SW 1271 (cell line): ENCODE measurements at regions not wholly inside any gene's neighbourhood (a gene's known extent, or its start where the extent isn't known, plus 50 kb on each side); places are given as distances from the start of the nearest gene placed in this dataset.
"Not testable (repeated sequence)": the region's sequence is repeated elsewhere in the genome, so short reads cannot be mapped to it uniquely, and the experiment has no call there.

Experiments used
- DNase-seq, 2 experiments: peaks; one replicate each; lab custom pipeline; 2025; lab: John Stamatoyannopoulos, UW

DNA sequence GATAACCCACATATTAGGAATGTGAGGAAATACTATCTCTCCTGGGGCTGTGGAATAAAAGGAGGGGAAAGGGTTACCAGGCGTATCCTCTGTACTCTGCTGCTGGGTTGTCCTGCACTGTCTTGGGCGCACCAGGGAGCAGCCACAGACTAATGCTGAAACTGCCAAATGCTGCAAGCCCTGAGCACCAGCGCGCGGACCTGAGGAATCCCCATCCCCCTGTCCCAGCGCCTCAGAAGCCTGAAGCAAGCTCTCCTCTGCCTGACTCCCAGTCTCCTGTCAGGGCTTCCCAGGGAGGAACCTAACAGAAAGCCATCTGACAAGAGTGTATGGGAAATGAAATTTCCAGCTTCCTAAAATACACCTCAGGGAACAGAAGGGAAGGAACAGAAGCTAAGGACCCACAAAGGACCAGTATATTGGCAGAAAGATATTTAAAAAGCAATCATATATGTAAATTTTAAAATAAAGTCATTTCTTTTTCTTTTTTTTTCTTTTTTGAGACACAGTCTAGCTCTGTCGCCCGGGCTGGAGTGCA is 158.3 kb upstream of the C2CD4B start:
- DNase-seq: no peak

DNA sequence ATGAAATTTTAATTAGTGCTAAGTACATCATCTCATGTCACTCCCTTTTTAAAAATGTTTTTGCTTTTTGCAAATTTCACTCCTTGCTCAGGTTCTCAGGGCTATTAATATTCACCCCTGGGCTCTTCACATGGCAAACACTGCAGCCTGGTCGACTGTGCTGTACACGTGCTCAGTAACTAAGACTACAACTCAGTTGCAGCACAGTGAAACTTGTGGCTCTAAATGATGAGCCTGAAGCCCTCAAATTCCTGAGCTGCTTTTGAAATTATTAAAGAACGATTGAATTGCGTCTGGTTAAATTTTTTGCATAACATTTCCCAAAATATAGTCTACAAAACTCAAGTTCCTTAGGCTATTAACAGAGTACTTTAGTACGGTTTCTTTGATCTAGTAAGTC is 159.3 kb upstream of the C2CD4B start:
- no peak for DNase-seq

DNA sequence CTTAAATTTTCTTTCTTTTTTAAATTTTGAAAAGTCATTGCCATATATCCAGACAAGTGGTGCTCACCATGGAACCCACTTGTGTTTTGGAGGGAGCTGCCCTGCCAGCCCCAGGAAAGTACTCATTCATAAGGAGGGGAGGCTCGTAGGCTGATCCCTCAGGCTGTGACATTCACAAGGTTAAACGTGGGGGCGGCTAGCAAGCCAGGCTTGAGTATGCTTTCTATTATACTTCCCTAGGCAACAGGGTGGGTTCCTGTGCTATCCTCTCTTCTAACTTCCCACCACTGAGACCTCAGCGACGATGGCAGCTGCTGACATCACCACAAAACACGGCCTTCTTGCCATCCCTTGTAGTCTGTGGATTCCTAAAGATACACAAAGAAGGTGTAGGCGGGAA is 160.5 kb upstream of the C2CD4B start:
- DNase-seq: no peak

DNA sequence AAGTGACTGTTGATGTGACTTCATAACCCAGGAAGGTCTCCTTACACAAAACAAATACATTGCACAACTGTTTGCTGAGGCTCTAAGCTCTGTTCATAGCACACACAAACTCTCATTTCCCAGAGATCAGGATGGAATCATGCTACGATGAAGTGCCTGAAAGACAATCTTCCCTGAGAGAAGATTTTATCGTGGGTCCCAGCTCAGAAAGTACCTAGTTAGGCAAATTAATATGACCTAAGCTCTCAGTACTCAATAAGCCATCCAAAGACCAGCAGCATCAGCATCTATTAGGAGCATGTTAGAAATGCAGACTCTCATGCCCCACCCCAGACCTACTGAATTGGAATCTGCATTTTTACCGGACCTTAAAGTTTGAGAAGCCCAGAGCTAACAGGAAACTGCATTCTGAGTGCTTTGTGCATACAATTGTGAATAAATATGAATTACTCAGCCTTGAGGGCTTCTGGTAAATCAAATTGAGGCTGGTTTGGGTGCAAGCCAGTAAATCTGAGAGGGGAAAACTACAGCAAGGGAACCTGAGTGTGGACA is 161.5 kb upstream of the C2CD4B start:
- DNase-seq: no peak

DNA sequence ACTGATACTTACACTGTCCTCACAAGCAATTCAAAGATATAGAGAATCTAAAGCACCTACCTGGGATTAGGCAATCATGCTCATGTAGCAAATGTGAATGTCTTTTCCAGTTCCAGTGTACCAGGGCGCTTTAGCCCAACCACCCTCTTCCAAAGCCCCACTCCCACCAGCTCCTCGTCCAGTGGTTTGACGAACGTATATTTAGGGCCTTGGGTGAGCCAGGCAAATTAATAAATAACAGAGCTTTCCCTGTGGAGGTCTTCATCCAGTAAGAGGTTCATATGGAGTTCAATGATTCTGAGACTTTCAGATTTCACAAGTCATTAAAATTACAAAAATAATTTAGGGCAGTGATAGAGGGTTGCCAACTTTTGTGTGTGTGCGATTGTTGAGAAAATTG is 162.3 kb upstream of the C2CD4B start:
- no peak for DNase-seq

DNA sequence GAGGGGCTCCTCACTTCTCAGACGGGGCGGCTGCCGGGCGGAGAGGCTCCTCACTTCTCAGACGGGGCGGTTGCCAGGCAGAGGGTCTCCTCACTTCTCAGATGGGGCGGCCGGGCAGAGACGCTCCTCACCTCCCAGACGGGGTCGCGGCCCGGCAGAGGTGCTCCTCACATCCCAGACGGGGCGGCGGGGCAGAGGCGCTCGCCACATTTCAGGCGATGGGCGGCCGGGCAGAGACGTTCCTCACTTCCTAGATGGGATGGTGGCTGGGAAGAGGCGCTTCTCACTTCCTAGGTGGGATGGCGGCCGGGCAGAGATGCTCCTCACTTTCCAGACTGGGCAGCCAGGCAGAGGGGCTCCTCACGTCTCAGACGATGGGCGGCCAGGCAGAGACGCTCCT is 167.4 kb upstream of the C2CD4B start:
- DNase-seq: not testable (repeated sequence)

DNA sequence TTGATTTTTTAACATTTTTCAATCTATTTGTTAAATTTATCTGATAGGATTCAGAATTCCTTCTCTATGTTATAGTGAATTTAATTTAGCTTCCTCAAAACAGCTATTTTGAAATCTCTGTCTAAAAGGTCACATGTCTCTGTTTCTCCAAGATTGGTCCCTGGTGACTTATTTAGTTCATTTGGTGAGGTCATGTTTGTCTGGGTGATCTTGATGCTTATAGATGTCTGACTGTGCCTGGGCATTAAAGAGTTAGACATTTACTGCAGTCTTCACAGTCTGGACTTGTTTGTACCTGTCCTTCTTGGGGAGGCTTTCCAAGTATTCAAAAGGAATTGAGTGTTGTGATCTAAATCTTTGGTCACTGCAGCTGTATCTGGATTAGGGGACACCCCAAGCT is 169.5 kb upstream of the C2CD4B start:
- DNase-seq: no peak

DNA sequence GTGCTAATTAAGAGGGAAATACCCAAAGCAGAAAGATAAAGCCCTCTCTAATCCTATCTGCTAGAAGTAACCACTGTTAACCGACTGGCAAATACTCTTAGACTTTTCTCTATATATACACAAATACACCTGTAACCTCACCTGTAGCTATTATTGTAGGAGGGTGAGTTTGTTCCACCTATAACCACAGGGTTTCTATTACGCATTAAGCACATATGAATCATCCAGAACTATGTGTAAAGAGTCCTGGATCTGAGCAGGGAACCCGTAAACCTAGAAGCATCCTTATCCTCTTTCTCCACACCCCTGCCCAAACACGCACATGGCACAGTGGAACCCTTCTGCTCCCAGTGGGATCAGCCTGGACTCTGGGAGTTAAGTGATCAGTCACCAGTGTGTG is 172.8 kb upstream of the C2CD4B start:
- no peak for DNase-seq

DNA sequence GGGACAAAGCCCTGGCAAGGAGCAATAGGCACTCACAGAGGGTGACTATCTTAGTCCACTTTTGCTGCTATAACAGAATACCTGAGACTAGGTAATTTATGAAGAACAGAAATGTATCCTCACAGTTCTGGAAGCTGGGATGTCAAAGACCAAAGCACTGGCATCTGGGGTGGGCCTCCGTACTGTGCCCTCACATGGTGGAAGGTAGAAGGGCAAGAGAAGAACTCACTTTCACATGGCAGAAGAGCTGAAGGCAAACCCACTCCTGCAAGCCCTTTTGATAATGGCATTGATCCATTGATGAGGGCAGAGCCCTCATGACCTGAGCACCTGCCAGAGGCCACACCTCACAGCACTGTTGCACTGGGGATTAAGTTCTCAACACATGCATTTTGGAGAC is 173.4 kb upstream of the C2CD4B start:
- no peak for DNase-seq

DNA sequence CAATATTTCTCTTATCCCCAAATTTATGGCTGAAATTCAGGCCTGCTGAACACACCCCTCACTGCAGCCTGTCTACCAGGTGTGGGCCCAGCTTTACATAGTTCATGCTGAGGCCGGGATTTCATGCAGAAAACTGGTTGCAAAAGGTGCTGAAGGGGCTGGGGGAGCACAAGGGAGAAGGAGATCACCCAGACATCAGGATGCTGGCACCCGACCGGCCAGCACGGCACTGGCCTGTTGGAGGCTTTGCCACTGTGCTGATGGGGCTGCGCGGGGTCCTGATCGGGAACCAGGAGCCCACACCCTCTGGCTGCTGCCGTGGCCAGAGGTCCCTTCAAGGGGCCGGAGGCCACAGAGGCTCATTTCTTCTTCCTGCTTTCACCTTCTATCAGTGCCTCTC is 177.9 kb upstream of the C2CD4B start:
- no peak for DNase-seq

DNA sequence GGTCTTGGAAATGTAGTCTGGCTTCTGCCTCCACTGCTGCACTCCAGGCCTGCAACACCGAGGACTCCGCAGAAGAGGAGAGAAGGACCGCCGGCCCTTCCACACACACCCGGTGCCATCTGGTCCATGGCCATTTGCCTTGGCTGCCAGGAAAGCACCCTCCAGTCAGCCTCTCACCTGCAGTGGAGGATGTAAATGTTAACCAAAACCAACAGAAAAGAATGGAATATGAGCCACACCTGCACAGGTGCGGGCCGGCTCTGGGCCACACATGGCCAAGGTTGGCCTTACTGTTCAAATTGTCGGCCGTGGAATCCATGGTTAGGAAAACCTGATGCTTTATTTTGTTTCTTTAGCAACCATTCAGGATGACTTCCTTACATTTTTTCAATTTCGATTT is 178.3 kb upstream of the C2CD4B start:
- no peak for DNase-seq

DNA sequence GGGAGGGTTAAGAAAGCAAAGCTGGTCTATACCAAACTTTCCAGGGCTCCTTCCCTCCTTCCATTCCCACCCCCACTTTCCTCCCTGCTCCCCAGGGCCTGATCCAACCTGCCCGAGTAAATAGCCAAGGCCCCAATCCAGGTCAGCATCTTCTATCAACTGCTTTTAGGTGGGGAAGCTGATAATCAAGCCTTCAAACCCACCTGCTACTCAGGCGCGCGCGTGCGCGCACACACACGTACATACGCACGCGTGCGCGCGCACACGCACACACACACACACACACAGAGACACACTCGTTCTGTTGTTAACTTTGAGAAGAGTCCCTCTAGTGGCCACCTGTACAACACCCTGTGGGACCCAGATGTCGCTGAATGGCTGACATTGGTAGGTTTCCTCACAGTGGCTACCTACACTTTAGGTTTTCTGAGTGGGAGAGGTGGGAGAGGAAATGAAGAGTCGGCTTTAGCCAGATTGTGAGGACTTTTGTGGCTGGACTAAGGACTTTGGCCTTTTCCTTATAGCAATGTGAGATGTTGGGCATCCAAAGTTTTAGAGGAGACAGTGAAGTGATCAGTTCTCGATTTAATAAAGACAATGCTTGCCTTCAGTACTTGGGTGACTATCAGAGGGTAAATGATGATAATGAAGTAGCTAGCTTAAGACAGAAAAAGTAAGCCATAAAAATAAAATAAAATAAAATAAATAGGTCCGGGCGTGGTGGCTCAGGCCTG is 179.9 kb upstream of the C2CD4B start:
- DNase-seq: peak; percentile 34 to 56

DNA sequence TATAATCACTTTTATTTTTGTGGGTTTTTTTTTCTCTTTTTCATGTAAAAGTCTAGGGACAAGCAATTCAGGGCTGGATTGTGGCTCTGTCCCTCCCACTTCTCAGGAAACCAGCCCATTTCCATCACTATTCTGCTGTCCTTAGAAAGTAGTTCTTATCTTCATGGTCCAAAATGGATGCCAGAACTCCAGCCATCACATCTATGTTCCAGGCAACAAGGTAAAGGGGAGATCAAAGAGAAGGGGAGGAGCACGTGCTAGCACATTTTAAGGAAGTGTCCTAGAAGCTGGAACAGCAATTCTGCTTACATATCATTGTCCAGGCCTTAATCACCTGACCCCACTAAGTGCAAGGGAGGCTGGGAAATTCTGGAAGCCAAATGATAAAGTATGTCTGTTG is 181.1 kb upstream of the C2CD4B start:
- DNase-seq: no peak

DNA sequence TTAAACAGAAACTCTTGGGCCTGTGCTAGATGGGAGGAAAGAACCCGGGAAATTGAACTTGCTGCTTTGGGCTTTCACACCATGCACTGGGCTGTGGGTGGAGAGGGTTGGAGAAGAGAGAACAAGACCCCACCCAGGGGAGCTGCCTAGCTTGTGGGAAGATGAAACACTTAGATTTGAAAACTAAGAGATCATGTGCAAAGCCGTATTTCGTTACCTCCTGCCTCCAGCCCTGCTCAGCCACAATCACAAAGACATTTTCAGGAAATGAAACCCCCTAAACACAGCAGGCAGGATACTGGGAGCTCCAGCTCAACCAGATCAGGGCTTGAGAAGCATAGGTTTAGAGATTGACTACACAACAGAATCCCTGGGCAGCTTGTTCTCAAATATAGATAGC is 183.0 kb upstream of the C2CD4B start:
- no peak for DNase-seq

DNA sequence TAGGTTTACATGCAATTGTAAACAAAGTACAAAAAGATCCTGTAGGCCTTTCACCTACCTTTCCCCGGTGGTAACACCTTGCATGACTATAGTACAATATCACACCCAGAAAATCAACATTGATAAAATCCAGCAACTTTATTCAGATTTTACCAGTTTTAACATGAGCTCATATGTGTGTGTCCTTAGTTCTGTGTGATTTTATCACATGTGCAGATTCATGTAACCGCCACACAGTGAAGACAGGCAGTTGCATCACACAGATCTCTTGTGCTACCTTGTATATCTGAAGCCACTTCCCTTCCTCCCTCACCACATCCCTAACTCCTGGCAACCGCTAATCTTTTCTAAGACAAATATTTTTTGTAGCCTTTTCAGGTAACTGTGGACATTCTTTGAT is 183.5 kb upstream of the C2CD4B start:
- DNase-seq: no peak

DNA sequence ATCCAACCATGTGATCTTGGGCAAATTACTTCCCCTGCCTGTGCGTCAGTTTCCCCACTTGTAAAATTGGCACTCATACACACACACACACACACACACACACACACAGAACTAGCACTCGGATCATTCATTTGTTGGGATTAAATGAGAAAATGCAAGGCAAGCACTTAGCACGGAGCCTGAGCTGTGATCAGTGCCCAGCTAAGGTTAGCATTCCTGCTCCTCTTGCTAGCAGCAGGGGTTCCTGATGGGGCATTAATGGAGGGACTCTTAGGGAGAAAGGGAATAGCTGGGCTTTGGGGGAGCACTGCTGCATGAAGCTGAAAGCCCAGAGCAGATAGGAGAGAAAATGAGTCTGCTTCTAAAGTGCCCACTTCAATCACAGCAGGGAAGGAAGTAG is 187.7 kb upstream of the C2CD4B start:
- DNase-seq: no peak

DNA sequence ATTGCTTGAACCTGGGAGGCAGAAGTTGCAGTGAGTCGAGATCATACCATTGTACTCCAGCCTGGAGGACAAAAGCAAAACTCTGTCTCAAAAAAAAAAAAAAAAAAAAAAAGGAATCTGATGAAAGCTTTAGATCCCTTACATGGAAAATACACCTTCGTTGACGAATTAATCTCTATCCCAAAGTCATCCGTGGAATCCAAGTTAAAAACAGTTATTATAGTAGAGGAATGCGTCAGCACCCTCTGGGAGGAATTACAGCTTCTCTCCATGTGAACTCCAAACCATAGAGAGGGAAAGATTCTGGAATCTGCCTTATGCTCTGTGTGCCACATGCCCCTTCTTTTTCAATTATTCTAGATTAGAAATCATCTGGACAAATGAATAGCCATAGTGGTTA is 192.3 kb upstream of the C2CD4B start:
- DNase-seq: no peak

DNA sequence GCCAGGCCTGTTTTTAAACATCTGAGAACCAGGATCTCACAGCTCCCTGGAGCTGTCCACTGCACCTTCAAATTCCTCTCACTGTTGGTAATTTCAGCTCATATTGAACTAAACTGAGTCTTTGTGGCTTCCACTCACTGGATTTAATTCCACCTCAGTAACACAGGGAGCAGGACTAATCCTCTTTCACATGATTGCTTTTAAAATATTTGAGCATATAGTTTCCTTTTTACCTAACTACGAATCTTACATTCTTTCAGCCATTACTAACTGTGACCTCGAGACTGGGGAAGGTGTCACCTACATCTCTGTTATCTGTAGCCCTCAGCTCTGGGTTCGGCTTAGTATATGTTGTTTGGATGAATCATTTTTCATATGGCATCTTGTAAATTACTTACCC is 194.3 kb upstream of the C2CD4B start:
- DNase-seq: no peak

DNA sequence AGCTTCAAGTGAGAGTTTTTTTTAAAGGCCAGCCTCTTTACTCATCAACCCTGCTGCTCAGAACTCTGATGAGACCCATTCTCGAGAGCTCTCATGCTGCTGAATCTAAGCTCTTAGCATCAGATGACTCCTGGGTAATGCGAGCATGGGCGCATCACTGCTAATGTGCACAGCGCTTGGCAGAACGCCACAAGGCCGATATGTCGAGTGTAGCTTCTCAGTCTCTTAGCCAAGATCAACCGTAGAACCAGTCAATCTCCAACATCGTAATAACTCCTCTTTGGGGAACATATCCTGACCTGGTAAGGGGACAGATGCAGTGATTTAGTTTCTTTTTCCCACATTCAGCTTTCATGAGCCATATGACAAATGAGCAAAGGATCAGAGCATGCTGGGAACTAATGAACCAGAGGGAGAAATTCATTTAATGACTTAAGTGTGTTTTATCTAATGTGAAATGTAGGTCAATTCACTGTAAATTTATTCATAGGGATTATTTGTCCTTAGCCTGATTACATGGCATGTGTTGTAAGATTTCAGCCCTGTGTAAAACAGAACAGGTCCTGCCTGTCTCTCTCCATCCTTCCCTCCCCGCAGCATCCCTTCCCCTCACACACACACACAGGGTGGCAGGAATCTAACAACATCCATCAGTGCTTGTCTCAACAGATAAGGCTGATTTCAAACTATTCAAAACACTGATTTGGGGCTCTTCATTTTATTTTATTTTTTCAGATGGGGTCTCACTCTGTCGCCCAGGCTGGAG is 195.4 kb upstream of the C2CD4B start:
- no peak for DNase-seq

DNA sequence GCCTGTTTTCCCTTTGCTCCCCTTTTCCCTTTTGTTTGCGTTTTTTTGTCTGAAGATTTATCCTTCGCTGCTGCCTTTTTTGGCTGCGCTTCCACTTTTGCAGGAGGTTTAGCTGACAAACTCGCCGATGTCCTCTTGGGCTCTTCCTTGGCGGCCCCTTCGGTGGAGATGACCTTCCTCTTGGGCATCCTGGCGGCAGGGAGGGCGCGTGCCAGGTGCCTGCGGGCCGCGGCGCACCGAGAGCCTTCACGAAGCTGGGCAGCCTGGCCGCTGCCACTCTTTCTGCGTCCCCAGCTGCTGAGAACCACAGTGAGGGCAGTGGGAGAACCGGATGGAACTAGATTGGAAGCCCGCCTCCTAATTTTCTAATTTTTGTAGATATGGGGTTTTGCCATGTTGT is 197.1 kb upstream of the C2CD4B start:
- DNase-seq: no peak

DNA sequence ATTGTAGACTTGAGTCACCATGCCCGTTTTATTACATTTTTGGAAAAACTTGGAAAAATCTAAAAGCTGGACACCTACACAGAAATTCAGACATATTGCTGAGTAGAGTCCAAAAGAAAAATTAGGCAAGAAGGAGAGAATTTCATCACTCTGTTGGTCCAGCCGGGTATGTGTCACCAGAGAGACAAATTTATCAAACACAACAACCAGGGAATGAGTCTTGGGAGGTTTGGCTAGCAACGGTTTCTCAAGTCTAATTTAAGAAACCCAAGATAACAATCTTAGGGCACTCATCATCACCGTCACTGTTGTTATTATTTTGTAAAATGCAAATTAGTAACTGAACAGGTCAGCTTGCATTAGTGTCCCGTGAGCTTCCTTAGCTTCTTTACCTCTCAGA is 197.5 kb upstream of the C2CD4B start:
- no peak for DNase-seq

DNA sequence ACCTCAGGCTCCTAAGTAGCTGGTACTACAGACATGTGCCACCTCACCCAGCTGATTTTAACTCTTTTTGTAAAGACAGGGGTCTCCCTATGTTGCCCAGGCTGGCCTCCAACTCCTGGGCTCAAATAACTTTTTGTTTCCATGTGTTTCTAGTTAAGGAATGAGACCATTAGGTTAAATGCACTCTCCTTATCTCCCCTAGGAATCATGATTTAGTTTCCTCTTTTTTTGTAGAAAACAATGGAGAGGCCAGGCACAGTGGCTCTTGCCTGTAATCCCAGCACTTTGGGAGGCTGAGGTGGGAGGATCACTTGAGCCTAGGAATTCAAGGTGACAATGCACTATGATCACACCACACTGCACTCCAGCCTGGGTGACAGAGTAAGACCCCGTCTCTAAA is 198.8 kb upstream of the C2CD4B start:
- DNase-seq: no peak

DNA sequence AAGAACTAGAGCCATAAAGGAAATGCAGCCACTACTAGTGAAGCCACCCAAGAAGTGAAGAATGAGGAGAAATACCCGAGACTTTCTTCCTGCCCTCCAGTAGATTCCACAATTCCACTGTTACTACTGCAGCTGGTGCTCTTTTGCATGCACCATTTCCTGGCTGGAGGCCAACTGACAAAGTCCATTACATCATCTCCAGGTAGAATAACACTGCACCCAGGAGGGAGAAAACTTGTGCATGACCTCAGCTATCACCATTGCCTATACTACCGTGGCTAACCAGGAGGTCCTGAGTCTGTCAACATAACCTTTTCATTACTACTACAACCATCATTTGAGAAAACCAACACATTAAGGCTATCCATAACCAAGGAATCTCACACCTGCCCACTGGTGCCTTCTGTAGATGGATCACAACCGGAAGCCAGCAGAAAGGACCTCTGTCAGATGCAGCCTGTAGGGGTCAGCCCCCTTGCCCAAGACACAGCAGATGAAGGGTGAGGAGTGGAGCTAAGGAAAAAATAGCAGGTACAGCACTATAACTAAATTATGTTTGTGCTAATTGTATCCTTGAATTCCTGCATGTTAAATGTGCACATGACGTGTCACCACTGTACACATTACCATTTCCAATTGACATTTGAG is 200.8 kb upstream of the C2CD4B start:
- no peak for DNase-seq
